GM18519 (cell line): ENCODE measurements at regions not wholly inside any gene's neighbourhood (a gene's known extent, or its start where the extent isn't known, plus 50 kb on each side); places are given as distances from the start of the nearest gene placed in this dataset.
"Not testable (repeated sequence)": the region's sequence is repeated elsewhere in the genome, so short reads cannot be mapped to it uniquely, and the experiment has no call there.

ENCODE experiments used
- ATAC-seq: cut with Tn5 transposase; IDR thresholded peaks from one replicate; pipeline ENCODE4 v1.9.1; 2021; ENCODE audit warnings: mild to moderate bottlenecking, moderate library complexity; ENCODE audit not compliant: unreplicated experiment, low FRiP score

DNA sequence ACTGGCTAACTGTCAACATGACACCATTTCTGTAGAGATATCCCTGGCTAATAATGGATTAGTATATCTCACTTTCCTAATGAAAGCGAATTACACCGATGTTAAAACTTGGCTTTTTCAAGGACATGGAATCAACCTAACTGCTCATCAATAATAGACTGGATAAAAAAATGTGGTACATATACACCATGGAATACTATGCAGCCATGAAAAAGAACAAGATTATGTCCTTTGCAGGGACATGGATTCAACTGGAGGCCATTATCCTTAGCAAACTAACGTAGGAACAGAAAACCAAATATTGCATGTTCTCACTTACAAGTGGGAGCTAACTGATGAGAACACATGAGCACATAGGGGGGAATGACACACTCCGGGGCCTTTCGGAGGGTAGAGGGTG lies 62.6 kb downstream of the ZIC1 start:
- no peak for ATAC-seq

- ATAC-seq = no peak
Measured at GRCh38 chr3:147472846-147473245, 63.7 kb downstream of the ZIC1 start.

GRCh38 chr3:147483145-147483544 lies 74.0 kb downstream of the ZIC1 start:
- ATAC-seq = no peak

- ATAC-seq = no peak
Measured at GRCh38 chr3:147483578-147483977, 74.4 kb downstream of the ZIC1 start.

DNA sequence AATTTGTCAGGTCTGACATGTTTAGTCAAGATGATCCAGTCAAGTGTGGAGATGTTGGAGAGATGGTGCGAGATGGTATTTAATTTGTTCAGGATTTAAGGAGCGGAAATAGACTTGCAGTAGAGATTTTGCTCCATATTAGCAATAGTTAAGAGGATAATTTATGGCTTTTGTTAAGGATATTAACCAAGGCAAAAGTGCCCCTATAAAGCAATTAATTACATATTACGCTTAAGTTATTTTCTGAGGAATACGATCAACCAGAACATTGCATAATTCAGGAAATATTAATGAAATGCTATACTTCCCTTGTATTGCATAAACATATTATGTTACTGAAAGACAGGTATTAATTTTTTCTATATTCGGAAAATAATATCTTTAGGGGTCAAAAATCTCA lies 83.9 kb downstream of the ZIC1 start:
- ATAC-seq = no peak

- no peak for ATAC-seq
Measured at GRCh38 chr3:147493666-147494065, 84.5 kb downstream of the ZIC1 start.

- no peak for ATAC-seq
Measured at GRCh38 chr3:147497286-147497685, 88.1 kb downstream of the ZIC1 start.

DNA sequence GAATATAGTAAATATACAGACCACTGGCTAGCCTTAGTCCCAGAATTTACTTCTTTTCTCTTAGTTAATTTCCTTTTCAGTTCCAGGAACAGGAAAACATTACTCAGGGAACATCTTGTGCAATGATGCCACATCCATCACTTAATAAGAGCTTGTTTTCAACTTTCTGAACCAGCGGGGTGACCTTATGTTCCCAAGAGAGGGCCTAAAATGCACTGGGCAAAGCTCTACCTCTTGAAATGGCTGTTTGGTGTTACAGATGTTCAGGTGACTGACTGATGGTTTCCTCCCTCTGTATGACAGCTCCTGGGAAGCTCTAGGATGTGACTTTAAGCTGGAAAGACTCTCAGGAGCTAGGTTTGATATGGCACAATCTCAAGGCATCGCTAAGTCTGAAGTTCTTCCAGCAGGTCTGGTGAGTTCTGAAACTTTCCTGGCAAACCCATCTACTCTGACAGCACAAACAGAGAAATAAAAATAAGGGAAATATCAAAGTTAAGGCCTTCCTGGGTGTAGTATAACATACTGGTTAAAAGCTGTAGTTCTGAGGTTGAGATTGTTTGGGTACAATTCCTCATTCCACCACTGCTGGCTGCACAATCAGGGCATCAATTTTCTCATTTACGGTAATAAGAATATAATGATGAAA lies 98.6 kb downstream of the ZIC1 start:
- ATAC-seq = no peak

- no peak for ATAC-seq
Measured at GRCh38 chr3:147509448-147509847, 100.3 kb downstream of the ZIC1 start.

- no peak for ATAC-seq
Measured at GRCh38 chr3:147513785-147514184, 104.6 kb downstream of the ZIC1 start.

DNA sequence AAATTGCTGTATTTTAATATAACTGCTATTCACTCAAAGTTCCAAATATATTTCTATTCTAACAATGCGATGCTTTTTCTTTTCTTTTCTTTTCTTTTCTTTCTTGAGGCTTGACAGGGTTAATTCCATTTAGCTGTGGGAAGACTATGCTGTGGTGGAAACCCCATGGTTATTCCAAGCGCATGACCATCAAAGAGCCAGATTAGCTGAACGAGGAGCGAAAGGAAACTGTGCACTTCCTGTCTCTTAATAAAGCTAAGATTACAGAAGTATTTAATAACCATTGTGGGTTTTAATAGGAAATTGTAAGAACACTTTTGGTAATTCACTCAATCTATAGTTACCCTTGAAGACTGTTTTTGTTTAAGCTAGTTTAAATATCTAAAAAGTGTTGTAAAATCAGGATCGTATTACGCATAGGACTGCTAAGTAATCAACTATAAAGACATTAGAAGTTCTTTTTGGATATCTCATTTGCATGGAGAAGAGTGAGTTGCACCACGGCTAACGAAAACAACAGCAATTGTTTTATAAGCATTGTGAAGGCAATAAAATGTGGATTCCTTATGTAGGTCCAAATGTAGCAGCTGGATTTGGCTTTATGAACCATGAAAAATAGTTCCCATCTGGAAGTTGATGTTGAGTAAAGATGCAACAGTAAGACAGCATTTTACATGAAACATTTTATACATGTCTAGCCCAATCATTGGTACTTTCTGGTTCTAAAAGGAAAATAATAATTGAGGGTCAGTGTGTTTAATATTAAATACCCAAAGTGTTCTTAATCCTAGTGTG lies 105.4 kb downstream of the ZIC1 start:
- ATAC-seq = no peak

- ATAC-seq = no peak
Measured at GRCh38 chr3:147518465-147518864, 109.3 kb downstream of the ZIC1 start.

GRCh38 chr3:147521646-147522045 lies 112.5 kb downstream of the ZIC1 start:
- ATAC-seq = no peak

- not testable (repeated sequence) for ATAC-seq
Measured at GRCh38 chr3:147522780-147523179, 113.6 kb downstream of the ZIC1 start.

DNA sequence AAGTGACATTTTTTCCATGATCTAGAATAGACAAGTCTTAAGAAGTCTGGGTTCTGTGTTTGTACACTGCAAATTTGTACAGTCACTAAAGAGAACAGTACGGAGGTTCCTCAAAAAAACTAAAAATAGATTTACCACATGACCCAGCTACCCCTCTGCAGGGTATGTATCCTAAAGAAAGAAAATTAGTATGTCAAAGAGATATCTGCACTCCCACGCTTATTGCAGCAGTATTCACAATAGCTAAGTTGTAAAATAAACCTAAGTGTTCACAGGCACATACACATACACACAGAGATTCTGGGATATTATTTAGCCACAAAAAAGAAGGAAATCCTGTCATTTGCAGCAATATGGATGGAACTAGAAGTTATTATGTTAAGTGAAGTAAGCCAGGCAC lies 120.4 kb downstream of the ZIC1 start:
- ATAC-seq = no peak

DNA sequence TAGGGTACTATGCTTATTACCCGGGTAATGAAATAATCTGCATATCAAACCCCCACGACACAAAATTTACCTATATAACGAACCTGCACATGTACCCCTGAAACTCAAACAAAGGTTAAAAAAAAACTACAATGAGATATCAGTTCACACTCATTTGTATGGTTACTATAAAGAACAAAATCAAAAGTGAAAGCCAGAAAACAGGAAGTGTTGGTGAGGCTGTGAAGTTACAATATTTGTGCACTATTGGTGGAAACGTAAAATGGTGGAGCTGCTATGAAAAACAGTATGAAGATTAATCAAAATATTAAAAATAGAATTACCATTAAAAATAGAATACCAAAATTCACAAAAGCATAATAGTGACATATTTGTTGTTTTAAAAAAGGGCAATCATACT lies 128.9 kb downstream of the ZIC1 start:
- peak; percentile 92 for ATAC-seq

- no peak for ATAC-seq
Measured at GRCh38 chr3:147540921-147541320, 131.8 kb downstream of the ZIC1 start.

DNA sequence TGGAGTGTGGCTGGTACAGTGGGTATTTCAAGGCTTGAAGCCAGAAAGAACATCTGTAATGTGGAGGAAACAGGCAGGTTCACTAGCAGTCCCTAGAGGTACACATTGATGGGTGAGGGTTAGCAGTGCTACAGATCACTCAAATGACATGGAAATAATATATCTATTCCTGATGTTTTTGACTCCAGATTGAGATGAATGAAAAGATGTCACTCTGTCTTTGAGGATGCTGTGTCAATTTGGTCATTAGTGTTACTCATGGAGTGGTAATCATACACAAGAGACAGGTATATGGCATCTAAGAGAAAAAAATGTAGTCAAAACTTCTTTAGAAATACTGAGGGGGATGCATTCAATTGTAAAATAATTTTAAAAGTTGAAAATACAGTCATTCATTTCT lies 135.1 kb downstream of the ZIC1 start:
- no peak for ATAC-seq

DNA sequence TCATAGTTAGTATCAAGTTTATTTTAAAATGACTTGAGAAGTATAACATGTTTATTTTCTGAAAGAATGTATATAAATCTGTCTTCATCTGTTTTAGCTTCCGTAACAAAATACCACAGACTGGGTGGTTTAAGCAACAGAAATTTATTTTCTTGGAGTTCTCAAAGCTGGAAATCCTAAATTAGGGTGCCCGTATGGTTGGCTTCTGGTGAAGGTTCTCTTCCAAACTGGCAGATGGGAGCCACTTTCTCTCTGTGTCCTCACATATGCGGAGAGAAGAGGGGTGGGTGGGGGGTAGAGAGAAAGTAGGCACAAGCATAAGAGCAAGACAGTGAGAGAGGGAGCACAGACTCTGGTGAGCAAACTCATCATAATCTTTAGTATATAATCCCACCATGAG lies 142.3 kb downstream of the ZIC1 start:
- no peak for ATAC-seq

DNA sequence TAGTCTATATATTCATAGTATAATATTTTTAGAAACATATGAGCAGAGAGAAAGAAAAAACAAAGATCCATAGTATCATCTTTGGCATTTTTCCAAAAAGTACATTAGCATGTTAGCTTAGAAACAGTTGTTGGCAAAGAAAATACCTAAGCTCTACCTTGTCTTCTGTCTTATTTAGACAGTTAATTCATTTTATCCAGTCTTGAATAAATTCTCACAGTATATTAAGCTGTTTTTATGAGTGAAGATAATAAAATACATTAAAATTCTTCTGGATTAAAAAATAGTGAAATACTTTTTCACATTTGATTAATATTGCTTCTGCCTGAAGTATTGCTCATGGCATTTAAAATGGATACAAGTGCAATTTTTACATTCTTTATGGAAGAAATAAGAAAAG lies 145.2 kb downstream of the ZIC1 start:
- ATAC-seq = no peak

- no peak for ATAC-seq
Measured at GRCh38 chr3:147572970-147573340, 163.8 kb downstream of the ZIC1 start.

DNA sequence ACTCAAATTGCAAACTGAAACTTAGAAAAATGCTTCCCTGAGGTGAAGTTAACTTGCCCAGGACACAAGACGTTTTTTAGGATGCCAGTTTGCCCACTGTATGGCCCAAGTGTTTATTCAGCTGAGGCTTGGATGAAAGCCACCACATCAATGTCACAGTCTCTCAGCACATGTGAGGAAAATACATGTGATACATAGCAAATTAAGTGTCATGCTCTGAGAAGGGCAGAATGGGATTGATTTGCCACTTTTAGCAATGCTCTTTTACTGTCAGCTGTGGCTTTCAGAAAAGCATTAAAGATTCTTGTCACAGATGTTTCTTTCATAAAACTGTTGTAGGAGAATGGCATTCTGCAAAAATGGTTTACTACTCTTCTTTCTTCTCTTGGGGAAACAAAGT lies 165.5 kb downstream of the ZIC1 start:
- ATAC-seq = no peak
